AG04449 (cell line): ENCODE measurements at regions not wholly inside any gene's neighbourhood (a gene's known extent, or its start where the extent isn't known, plus 50 kb on each side); places are given as distances from the start of the nearest gene placed in this dataset.

Experiments used
- CTCF ChIA-PET: fragments of 350-600 bp; formaldehyde crosslinking; extraction: SDS; loops from one replicate; lab custom pipeline; 2021; ENCODE audit warnings: antibody characterized with exemption; lab: Yijun Ruan, JAX
- POLR2A ChIA-PET: fragments of 400-600, 350-600 bp; formaldehyde crosslinking; extraction: SDS; loops from one replicate; lab custom pipeline; 2020; ENCODE audit warnings: antibody characterized with exemption, inconsistent platforms; lab: Yijun Ruan, JAX
- DNase-seq: peaks from one replicate; pipeline ENCODE4 v3.0.0-alpha.2; 2010; ENCODE audit warnings: low read depth, low spot score
- H3K4me3 ChIP-seq: 2 replicates; pipeline ENCODE4 v1.5.1; 2011; ENCODE audit warnings: low read depth, mild to moderate bottlenecking, control low read depth, low read length
- TF ChIP-seq, protein P1 (sequence below): IDR thresholded peaks from one replicate; pipeline ENCODE4 v1.5.1; 2011; ENCODE audit warnings: mild to moderate bottlenecking, moderate library complexity, low read length, control low read depth, inconsistent platforms; ENCODE audit not compliant: insufficient read depth; ENCODE audit errors: missing control alignments

DNA sequence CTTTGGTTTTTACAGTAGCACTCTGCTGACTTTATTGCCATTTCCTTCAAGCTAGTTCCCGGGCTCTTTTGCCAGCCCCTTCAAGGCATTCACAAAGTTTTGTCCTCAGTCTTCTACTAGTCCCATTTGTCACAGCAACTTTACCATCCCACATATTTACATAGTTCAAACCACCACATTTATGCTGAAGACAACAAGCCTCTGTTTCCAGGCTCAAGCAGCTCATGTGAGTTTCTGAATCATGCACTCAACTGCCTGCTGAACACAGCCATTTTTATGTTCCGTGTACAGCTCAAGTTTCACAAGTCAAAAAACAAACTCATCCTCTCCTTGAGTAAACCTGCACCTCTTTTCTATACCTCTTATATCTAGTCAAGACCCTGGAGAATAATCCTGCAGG lies 977.0 kb upstream of the SLC10A2 start:
- no peak overlapping the region for H3K4me3 ChIP-seq
- POLR2A ChIA-PET = no interaction called here
- CTCF ChIA-PET = no interaction called here
- TF ChIP-seq, protein P1, sequence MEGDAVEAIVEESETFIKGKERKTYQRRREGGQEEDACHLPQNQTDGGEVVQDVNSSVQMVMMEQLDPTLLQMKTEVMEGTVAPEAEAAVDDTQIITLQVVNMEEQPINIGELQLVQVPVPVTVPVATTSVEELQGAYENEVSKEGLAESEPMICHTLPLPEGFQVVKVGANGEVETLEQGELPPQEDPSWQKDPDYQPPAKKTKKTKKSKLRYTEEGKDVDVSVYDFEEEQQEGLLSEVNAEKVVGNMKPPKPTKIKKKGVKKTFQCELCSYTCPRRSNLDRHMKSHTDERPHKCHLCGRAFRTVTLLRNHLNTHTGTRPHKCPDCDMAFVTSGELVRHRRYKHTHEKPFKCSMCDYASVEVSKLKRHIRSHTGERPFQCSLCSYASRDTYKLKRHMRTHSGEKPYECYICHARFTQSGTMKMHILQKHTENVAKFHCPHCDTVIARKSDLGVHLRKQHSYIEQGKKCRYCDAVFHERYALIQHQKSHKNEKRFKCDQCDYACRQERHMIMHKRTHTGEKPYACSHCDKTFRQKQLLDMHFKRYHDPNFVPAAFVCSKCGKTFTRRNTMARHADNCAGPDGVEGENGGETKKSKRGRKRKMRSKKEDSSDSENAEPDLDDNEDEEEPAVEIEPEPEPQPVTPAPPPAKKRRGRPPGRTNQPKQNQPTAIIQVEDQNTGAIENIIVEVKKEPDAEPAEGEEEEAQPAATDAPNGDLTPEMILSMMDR = no peak
- no peak for DNase-seq

DNA sequence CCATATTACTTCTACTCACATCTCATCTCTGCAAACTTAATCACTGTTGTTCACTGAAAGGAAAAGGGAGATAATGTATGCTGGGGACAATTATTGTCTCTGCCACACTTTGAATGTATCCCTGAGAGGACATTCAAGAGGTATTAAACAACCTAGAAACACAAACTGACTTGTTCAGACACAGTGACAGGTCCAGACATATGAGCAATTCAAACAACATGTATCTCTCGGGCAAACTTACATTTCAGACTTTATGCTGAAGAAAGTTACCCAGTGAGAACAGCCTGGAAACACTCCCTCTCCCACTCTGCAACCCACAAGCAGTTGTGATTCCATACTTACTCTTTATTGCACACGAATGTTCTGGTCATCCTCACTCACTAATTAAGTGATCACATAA lies 968.7 kb upstream of the SLC10A2 start:
- no peak for DNase-seq
- ChIA-PET POLR2A (no interaction called here), CTCF (no interaction called here)
- no peak overlapping the region for H3K4me3 ChIP-seq
- TF ChIP-seq, protein P1 = no peak

DNA sequence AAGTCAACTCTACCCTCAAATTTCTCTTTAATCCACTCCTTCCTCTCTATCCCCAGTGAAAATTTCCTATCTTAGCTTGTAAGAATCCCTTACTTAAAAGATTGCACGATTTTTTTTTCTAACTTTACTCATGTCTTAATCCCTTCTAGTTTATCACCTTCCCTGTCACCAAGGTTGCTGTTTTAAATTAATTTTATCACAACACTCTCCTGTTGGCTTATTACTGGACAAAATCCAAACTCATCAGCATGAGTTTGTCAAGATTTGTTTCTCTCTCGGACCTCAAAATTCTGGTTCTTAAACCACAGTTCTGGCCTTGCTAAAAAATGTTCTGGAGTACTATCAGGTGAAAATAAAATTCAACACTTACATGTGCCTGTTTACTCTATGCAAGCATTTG lies 959.1 kb upstream of the SLC10A2 start:
- TF ChIP-seq, protein P1 = no peak
- POLR2A ChIA-PET = no interaction called here

DNA sequence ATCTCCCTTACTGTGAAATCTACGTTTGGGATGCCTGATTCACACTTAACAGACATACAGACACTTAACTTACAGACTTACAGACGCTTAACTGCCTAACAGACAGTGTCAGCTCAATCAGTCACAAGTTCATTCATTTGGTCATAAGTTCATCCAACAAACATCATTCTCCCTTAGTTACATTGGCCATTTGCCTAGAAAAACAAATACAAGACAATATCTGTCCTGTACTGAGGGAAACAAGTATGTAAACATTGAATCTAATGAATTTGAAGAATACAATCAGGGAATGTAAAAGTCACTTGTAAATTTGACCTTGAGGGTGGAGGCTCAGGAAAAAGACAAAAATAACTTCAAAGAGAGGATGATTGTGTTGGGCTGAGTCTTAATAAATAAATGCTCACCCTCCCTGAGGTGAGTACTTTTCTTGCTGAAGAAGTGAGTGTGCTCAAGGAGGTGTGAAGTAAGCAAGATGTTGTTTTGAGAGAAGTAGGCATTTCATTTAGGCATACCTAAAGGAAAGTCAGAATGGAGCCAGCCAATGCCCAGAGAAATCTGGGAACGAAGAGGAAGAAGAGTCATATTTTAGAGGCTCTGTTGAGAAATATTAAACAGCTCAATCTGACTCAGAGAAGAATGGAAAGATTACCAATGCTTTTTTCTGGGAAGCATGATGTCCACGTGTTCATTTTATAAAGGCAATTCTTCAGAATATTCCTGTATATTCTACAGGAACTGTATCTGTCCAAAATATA lies 958.4 kb upstream of the SLC10A2 start:
- H3K4me3 ChIP-seq = no peak overlapping the region
- CTCF ChIA-PET = no interaction called here
- TF ChIP-seq, protein P1 = no peak
- no peak for DNase-seq
- POLR2A ChIA-PET = no interaction called here

More for the DNA sequence above, 959.1 kb upstream of the SLC10A2 start:
- no peak for DNase-seq
- CTCF ChIA-PET = no interaction called here
- H3K4me3 ChIP-seq = no peak overlapping the region

DNA sequence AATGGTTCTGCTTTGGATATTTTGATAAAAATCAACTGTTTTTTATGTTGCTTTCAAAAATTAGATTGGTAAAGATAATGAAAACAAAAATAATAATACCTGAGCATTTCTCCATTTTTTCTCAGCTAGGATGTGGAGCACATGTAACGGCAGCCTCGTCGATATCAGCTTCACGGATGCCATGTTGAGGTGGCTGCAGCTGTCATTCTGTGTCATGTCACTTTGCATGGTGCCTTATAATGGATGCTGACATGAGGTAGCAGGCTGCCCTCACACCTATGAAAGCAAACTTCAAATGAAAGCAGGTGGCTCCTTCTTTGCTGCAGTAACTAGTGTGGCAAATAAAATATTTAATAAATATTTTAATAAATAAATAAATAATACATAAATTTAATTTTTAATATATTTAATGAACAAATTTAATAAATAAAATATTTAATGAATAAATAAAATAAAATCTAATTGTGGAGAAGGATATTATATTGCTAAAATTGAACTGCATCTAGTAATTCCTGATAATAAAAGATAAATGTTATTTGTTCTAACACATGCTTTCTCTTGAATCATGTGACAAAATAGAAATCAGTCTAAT lies 955.7 kb upstream of the SLC10A2 start:
- TF ChIP-seq, protein P1 = no peak
- no peak for DNase-seq
- POLR2A ChIA-PET = no interaction called here
- CTCF ChIA-PET = no interaction called here
- no peak overlapping the region for H3K4me3 ChIP-seq

DNA sequence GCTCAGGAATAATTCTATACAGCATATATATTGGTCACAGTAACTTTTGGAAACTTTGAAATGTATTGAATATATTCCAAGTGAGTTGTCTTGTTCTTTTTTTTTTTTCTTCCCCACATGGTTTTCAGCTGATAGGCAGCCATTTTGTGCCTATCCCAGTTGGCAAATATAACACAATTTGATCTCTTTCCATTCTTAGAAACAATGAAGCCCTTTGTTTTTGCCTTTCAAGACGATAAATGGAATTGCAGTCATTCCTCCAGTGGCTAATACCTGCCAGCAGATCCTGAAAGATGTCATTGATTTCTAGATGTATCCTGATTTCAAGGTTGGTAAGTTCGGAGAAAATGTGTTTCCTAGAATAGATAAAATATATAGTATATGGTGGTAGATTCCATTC lies 951.1 kb upstream of the SLC10A2 start:
- DNase-seq = no peak
- no peak overlapping the region for H3K4me3 ChIP-seq
- TF ChIP-seq, protein P1 = no peak
- CTCF ChIA-PET = no interaction called here
- POLR2A ChIA-PET = no interaction called here
